WI38 (cell line): ENCODE measurements at regions not wholly inside any gene's neighbourhood (a gene's known extent, or its start where the extent isn't known, plus 50 kb on each side); places are given as distances from the start of the nearest gene placed in this dataset.

ENCODE experiments used
- H3K4me3 ChIP-seq: 2 replicates; pipeline ENCODE4 v1.5.1; 2011; ENCODE audit warnings: low read depth, mild to moderate bottlenecking, control low read depth, low read length
- TF ChIP-seq, protein P1 (sequence below): IDR thresholded peaks from 2 replicates; pipeline ENCODE4 v1.5.1; 2012; ENCODE audit warnings: low read depth, mild to moderate bottlenecking, control low read depth, low read length

DNA sequence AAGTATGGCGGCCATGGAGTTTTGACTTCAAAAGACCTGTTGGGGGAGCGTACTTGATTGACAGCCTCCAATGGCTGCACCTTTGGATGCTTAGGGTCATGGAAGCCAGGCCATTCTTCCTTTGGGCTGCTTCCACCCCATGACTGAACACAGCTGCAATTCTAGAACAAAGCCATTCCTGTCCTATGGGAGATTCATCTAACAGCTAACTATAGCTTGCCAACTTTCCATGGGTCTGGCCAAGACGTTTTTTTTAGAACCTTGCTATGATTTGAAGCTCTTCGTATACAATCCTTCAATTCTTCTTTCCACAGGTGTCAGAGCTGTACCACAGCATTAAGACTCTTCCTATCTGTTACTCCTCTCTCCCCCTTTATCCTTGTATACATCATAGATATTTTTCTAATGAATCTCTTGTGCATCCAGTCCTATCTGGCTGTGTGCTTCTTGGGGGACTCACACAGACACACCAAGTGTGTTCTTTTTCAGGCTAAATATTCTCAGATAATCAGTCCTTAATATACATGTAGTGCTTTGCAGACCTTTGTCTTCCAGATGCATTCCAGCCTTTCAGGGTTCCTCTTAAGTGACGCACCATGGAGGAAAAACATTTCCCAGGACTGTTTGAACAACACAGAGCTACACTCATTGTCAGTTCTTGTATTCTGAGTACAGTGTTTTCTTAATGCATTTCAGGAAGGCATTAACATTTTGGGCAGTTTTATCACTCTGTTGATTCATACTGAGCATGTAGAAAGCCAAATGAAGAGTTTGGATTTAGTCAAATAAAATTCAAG, 198.9 kb downstream of the TAF11L14 start:
- no peak overlapping the region for H3K4me3 ChIP-seq
- TF ChIP-seq, protein P1, sequence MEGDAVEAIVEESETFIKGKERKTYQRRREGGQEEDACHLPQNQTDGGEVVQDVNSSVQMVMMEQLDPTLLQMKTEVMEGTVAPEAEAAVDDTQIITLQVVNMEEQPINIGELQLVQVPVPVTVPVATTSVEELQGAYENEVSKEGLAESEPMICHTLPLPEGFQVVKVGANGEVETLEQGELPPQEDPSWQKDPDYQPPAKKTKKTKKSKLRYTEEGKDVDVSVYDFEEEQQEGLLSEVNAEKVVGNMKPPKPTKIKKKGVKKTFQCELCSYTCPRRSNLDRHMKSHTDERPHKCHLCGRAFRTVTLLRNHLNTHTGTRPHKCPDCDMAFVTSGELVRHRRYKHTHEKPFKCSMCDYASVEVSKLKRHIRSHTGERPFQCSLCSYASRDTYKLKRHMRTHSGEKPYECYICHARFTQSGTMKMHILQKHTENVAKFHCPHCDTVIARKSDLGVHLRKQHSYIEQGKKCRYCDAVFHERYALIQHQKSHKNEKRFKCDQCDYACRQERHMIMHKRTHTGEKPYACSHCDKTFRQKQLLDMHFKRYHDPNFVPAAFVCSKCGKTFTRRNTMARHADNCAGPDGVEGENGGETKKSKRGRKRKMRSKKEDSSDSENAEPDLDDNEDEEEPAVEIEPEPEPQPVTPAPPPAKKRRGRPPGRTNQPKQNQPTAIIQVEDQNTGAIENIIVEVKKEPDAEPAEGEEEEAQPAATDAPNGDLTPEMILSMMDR, result no peak

DNA sequence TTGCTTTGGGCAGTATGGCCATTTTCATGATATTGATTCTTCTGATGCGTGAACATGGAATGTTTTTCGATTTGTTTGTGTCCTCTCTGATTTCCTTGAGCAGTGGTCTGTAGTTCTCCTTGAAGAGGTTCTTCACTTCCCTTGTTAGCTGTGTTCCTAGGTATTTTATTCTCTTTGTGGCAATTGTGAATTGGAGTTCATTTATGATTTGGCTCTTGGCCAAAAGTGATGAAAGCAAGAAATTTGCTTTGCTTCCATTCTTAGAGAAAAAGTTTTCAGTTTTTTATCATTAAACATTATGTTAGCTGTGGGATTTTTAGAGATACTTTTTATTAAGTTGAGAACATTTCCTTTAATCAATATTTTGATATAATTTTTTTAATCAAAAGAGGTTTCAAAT, 203.5 kb downstream of the TAF11L14 start:
- no peak overlapping the region for H3K4me3 ChIP-seq
- TF ChIP-seq, protein P1, result no peak

DNA sequence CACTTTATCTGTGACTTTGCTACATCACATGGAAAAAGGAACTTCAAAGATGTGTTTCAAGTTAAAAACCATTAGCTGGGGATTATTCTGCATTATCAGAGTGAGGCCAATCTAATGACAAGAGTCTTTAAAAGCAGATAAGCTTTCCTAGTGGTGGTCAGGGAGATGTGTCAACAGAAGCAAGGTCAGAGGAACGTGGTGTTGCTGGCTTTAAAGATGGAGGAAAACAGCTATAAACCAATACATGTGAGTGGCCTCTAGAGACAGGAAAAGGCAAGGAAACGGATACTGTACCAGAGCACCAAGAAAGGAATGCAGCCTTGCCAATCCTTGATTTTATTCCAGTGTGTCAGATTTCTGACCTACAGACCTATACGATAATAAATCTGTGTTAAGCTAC, 204.2 kb downstream of the TAF11L14 start:
- TF ChIP-seq, protein P1, result no peak
- no peak overlapping the region for H3K4me3 ChIP-seq

DNA sequence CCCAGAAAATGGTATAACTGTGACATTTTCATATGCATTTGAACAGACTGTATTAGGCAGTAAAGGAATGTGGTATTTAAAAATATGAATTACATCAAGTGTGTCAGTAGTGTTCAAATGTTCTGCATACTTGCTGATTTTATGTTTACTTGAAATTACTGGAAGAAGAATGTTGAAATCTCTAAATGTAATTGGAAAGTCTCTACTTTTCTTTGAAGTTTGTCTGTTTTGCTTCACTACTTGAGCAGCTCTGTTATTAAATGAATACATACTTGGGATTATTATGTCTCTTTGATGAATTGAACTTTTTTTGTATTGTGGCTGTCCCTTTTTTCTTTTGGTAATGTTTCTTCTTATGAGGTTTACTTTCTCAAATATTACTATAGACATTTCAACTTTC, 205.6 kb downstream of the TAF11L14 start:
- no peak overlapping the region for H3K4me3 ChIP-seq
- TF ChIP-seq, protein P1, result no peak

DNA sequence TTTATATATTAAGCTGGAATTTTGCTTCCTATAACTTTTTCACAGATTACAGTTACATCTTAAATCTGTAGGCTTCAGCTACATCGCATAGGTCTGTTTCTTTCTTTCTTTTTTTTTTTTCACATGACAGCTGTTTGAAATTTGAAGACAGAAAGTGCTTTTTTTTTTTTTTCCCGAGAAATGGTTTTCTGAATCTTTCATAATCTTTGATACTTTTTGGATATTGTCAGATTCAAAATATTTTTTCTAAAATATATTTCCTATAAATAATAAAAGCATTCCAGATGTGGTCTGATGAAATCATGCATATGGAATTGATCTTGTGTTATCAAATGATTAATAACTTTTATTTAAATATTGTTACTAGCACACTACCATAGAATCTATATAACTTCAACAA, 212.2 kb downstream of the TAF11L14 start:
- no peak overlapping the region for H3K4me3 ChIP-seq
- TF ChIP-seq, protein P1, result no peak

DNA sequence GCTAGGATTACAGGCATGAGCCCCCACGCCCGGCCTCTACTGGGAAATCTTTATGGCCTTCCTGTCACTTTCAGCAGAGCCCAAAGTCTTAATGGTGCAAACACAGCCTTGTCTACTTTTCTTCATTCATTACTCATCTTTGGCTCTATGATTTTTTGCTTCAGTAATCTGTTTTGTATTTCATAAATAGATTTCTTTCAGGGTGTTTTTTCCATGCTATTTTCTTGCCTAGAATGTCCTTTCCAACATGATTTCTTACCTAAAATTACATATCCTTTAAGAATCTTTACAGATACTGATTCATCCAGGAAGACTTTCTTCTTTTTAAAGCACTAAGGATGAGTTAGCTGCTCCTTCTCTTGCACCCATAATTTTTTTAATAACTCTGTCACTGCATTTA, 213.0 kb downstream of the TAF11L14 start:
- H3K4me3 ChIP-seq, result no peak overlapping the region
- TF ChIP-seq, protein P1, result no peak

DNA sequence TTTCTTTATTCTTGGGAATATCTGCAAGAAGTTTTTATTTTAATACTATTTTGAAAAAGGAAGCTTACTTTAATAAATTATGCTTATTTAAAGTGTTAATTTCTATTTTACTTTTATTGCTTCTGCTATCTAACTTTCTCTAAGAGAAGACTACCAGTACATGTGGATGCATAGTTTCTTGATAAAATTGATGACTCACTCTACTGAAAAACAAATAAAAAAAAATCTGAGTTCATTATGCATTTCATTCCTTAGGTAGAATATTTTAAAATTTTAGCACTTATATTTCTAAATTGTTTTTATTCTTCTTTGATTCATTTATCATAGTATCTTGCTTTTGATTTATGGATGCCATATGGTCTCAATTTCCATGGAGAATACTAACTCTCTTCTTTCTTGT, 217.9 kb downstream of the TAF11L14 start:
- TF ChIP-seq, protein P1, result no peak
- H3K4me3 ChIP-seq, result no peak overlapping the region
